HL-60 (cell line): ENCODE measurements at regions not wholly inside any gene's neighbourhood (a gene's known extent, or its start where the extent isn't known, plus 50 kb on each side); places are given as distances from the start of the nearest gene placed in this dataset.

Experiments
- CTCF ChIP-seq: IDR thresholded peaks from one replicate; pipeline ENCODE4 v1.5.1; 2011; ENCODE audit warnings: low read length, control low read depth, inconsistent platforms; ENCODE audit not compliant: insufficient read depth
- GABPA ChIP-seq: IDR thresholded peaks from 2 replicates; pipeline ENCODE4 v1.6.1; 2012; ENCODE audit warnings: low read depth
- POLR2AphosphoS5 ChIP-seq: IDR thresholded peaks from 2 replicates; pipeline ENCODE4 v1.6.1; 2012; ENCODE audit warnings: low read depth
- REST ChIP-seq: IDR thresholded peaks from 2 replicates; pipeline ENCODE4 v1.6.1; 2012; ENCODE audit warnings: low read depth; ENCODE audit not compliant: insufficient replicate concordance
- SPI1 ChIP-seq: IDR thresholded peaks from 2 replicates; pipeline ENCODE4 v1.6.1; 2012; ENCODE audit warnings: low read depth, mild to moderate bottlenecking, borderline replicate concordance

GRCh38 chr5:68420476-68421344, 205.2 kb downstream of the PIK3R1 start:
- no peak for TF ChIP-seq POLR2AphosphoS5
- no peak for TF ChIP-seq REST
- TF ChIP-seq CTCF: no peak
- TF ChIP-seq SPI1: no peak
- TF ChIP-seq GABPA: no peak
